ENCODE measurements at regions not wholly inside any gene's neighbourhood (a gene's known extent, or its start where the extent isn't known, plus 50 kb on each side); places are given as distances from the start of the nearest gene placed in this dataset.
"Not testable (repeated sequence)": the region's sequence is repeated elsewhere in the genome, so short reads cannot be mapped to it uniquely, and the experiment has no call there.

DNA sequence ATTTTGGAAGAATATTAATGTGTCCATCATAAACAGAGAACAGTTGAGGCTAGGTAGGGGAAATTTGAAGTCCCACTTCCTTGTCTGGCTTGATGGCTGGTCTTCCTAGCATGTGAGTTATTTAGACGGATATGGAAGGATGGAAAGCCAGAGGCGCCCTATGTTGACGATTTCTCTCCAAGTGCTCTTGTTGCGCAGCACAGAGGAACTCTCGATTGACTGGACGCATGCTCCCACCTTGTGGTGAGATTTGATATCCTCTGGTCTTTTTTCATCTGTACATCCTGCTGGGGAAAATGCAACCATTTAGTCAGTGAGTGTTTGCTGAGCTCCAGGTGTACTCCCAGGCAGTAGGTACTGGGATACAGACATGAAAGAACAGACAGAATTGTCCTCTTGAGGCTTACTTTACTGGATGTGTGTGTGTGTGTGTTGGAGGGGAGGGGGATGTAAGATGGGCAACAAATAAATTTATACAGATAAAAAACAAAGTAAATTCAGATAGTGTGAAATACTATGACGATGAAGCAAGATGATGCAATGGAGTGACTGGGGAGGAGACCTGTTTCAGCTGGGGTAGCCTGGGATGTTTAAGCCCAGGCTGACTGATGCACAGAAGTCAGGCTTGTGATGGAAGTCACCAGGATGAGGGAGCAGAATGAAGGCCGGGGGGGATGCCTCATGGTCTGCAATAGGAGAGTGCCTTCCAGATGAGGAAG, 137.2 kb downstream of the TRIM43 start:
- DNase-seq = peak; percentile 36 to 39

DNA sequence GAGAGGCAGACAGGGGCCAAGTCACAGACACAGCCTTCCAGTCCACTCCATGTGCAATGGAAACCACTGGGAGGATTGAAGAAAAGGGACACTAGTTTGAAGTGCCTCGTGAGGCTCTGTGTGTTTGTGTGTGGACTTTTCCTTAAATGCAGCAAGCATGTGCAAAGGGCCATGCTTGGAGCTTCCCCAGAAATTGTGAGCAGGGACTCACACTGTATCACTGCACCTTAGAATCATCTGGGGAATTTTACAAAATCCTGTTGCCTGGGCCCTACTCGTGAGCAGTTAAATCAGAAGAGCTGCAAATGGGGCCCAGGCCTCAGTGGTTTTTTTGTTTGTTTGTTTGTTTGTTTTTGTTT, 137.8 kb downstream of the TRIM43 start:
- no peak for DNase-seq

DNA sequence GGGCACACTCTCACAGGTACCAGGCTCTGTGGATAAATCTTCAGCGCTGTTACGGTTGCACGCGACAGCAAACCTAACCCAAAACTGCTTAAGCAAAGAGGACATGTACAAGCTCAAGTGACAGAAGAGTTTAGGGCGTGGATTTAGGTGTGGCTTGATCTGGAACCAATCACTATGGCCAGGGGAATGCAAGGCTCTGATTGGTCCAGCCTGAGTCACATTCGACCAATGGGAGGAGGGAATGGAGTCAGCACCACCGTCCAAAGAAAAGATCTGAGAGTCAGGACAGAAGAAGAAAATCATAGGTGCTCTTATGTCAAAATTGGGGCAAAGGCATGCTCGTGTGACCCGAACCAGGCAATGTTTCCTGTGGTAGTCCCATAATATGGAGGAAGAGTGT, 139.0 kb downstream of the TRIM43 start:
- no peak for DNase-seq

DNA sequence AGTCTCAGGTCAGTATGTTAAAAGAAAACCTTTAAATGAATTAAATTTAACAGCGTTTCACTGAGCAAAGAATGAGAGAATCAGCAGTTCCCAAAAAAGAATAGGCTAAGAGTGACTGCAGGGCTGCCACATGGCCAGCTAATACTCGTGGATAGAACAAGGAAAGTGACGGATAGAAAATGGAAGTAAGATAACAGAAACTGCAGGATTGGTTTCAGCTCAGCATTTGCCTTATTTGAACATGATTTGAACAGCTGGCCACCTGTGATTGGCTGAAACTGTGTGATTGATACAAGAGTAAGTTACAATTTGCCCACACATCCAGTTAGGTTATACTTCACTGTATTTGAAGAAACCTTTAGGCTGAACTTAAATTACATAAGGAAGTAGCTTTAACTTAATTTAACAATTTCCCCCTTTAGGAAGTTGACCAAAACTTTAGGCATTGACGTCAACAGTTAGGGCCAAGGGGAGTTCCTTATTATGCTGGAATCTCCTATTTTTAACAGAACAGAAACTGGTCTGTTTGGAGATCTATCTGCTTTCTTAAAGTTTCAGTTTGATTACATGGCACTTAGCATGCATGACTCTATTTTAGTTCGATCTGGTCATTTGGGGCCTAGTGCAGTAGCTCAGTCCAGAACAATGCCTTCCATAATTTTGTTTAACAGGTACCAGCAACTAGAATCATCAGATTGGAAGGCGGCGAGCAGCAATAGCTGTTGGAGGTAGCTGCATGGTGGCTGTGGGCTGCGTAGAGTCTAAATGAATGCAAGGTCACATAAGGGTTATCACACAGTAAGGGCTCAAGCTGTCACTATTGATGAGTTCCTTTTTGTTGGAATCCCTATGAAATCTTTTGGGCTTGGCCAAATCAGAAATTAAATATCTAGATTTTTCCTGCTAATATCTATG, 143.4 kb downstream of the TRIM43 start:
- no peak for DNase-seq

DNA sequence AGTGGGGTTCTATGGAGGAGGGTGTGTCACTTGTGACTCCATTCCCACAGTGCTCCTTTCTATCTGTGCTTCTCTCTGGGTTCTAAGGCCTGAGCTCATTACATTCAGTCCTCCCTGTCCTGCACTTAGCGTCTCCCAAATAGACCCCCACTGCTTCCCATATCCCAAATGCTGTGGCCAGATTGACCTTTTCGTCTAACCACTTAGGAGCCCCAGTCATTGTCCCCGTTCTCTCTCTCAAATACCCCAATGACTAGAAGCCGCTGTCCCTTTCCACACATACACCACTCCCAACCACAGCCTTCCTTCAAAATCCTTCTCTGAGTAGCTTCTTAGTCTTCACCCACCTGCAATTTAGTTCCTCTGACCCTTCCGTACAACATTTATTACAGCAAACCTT, 146.5 kb downstream of the TRIM43 start:
- DNase-seq = no peak

DNA sequence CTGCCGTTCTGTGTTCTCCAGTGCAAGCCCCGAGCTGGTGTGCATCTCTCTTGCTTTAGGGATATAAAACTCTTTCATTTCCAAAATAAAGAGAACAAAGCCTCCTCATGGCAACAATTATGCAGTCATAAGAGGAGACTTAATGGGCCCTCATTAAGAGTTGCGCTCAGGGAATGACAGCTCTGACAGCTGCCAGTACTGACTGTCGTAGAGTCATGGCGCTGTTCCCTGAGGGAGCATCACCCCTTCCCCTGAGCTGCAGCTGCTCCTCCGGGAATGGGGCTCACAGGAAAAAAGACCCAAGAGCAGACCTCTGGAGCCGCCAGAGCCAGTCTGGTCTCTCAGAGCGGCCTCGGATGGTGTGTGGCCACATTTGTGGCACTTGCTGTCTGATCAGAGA, 160.3 kb downstream of the TRIM43 start:
- not testable (repeated sequence) for DNase-seq

DNA sequence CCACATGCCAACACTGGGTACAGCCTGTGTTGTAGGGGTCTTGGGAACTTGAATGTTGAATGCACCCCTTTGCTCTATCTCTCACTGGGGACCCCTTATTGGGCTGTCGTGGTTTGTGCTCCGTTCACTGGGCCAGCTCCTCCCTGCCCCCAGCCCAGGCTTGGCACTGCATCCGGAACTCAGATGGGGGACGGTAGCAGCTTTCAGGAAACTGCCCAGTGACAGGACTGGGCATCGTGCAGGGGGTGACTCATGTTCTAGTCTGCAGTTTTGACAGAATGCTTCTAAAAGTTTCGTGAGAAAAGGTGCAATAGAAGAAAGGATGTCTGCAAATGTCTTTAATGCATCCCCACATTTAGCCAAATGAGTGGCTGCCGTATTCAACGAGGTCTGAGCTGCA, 162.0 kb downstream of the TRIM43 start:
- not testable (repeated sequence) for DNase-seq

DNA sequence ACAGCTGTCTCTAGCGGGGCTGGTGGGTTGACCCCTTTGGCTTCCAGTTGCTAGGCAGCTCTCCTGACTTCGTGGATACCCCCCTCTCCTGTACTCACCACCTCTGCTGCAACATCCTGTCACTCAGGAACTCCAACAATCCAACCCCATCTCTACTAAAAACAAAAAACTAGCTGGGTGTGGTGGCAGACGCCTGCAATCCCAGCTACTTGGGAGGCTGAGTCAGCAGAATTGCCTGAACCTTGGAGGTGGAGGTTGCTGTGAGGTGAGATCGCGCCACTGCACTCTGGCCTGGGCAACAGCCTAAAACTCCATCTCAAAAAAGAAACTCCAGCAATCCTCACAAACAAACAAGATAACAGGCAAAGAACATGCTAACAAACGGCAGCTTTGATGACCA, 162.4 kb downstream of the TRIM43 start:
- DNase-seq = not testable (repeated sequence)

DNA sequence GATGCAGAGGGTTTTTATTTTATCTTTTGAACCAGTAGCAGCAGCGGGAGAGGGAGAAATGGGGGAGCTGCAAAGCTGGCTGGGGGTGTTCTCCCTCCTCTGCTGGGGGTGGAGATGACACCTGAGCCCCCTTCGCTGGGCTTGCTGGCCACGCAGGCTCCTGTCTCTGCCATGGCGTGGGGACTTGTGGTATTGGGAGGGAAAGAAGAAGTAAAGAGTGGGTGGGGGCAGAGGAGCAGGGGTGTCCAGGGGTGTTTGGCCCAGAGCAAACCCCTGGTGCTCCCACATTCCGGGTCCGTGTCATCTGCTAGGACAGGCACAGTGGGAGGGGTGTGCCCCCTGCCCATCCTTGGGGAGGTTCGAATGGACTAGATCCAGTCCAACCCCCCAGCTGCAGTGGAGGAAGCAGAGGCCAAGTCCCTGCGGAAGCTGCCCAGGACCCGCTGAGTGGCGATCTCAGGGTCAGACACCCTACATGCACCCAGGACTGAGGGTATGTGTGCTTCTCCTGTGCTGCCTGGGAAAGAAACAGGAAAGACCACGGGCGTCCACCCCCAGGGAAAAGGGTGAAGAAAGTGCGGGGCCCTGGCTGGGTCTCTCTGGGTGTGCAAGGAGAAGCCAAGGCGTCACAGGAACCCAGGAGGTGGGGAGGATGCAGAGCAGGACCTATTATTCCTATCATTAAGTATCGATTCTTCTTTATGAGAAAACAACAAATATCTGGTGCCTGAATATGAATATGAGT, 163.2 kb downstream of the TRIM43 start:
- DNase-seq = not testable (repeated sequence)

DNA sequence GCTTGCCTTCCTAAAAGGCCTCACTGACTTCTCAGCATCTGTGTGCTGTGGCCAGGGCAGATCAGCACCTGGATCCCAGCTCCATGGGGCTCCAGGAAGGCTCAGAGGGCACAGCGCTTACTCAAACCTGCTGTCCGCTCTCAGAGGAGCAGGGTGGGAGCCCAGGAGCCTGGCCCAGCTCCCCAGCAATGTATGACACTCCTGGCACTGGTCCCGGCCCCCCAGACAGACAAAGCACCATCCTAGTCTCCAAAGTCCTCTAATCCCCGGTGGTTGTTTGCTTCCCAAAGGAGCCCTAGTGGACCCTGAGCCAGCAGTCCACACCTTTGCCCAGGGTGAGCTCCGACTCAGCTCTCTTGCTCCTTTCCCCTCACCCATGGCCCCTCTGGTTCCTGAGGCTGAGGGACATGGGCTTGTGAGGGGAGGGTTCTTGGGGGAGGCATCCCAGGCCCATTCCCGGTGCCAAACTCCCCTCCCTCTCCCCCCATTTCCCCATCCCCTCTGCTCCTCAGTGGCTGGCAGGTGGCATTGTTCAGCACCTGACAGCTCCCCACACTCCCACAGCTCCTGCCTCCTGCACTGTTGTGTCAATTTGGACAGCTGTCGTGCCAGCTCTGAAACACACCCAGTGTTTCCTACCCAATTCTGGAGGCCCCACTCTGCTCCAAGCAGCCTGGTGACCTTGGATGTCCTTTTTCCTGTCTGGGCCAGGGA, 164.3 kb downstream of the TRIM43 start:
- not testable (repeated sequence) for DNase-seq

DNA sequence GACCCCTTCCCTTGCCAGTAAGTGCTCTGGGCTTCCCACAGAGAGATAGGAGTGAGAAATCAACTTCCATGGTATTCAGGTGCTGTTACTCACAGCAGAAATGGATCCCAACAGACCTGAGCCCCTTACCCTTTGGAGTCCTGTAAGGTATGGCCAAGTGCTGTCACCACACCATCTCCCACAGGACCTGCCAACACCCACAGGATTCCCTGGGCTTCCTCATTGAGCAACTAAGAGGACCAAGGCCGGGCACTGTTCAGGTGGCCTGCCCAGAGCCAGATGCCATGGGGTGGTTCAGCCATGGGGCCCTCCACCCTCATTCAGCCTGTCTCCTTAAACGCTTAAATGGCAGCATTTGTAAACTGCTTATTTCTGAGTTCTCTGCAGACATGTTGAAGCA, 166.2 kb downstream of the TRIM43 start:
- no peak for DNase-seq

DNA sequence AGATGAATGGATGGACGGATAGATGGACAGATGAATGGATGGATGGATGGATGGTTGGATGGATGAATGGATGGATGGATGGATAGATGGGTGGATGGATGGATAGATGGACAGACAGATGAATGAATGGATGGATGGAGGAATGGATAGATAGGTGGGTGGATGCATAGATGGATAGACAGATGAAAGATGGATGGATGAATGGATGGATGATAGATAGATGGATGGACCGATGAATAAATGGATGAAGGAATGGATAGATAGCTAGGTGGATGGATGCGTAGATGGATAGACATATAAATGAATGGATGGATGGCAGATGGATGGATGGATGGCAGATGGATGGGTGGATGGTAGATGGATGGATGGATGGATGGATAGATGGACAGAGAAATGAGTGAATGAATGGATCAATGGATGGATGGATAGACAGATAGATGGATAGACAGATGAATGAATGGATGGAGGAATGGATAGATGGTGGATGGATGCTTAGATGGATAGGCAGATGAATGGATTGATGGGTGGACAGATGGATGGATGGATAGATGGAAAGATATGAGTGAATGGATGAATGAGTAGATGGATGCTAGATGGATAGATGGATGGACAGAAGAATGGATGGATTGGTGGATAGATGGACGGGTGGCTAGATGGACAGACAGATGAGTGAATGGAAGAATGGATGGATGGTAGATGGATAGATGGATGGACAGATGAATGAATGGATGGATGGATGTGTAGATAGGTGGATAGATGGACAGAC, 167.9 kb downstream of the TRIM43 start:
- no peak for DNase-seq

DNA sequence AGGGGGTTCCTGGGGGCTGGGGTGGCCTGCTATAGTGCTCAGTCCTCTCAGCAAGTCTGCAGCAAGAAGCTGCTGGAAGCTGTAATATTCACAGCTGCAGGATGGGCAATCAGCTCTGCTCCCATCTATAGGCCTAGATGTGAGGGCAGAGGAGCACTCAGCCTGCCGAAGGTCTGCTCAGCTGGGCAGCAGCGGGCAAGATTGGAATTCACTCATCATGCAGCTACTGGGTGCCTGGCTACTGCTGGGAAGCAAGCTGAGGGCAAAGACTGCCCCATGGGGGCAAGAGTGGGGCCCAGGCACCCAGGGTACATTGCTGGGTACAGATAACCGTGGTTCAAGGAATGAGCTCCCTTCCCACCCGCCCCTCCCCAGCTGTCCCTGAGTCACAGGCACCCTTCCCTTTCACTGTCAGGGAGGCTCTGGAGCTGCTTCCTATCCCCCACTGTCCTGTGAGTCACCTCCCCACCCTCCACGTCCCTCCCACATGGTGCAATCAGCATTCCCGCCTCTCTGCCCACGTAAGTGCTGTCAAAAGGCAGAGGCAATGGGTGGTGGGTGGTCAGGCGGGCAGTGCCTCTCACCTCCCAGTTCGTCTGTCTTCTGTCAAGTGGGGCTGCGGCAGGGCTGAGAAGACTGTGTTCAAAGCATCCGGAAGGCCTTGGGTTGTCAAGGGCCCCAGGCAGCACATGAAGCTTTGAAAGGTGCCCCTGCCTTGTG, 169.2 kb downstream of the TRIM43 start:
- no peak for DNase-seq

DNA sequence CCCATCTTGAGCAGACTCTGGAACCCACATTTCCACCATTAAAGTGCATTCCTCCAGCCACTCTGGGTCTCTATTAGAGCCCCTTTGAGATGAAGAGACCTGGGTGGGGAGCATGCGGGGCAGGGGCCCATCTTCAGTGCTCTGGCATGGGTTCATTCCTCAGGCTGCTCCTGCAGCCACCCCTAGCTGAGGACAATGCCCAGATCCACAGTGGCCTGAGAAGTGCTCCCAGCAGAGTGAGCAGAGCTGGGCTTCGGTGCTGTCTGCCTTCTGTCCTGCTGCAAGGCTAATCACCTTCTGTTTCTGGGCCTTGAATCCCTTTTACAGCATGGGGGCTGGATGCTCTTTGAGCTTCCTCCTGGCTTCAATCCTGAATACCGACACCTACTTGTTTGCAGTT, 169.8 kb downstream of the TRIM43 start:
- no peak for DNase-seq

DNA sequence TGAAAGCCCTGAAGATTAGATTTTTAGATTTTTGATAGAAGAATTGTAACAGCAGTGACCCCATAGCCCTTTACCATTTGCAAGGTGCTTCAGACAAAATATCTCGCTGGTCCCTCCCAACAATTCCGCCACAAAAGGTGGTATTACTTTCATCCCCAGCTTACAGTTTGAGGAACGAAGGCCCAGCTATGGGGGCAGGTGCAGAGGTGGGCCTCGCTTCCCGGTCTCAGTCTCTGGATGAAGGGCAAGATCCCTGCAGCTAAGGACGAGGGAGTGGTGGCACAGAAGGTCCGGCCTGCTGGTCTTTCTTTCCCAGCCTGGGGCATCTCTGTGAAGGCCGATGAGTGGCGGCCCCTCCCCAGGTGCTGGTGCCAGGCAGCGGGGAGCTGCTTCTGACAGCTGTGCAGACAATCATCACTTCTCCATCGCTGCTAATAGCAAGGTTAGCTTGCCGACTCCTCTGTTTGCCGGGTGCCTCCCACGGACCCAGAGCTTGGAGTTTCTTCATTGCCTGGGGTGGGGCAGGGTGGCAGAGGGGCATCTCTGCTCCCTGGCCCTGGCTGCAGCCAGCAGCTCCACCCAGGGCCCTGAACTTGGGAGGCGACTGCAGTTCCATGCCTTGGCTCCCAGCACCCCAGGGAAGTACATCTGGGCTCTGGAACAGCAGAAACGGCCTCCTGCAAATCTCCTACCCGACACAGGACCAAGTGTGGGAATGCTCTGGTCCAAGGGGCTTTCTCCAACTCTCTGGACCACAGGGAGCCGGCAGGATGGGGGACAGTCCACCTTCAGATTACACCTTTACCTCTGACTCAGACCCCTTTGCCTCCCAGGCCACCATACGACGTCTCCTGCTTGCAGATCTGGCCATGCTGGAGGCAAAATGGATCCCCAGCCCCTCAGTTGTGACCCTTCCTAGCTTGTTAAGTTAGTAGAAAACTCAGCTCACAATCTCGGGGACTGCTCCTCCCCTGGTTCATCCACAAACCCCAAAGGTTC, 170.5 kb downstream of the TRIM43 start:
- not testable (repeated sequence) for DNase-seq

DNA sequence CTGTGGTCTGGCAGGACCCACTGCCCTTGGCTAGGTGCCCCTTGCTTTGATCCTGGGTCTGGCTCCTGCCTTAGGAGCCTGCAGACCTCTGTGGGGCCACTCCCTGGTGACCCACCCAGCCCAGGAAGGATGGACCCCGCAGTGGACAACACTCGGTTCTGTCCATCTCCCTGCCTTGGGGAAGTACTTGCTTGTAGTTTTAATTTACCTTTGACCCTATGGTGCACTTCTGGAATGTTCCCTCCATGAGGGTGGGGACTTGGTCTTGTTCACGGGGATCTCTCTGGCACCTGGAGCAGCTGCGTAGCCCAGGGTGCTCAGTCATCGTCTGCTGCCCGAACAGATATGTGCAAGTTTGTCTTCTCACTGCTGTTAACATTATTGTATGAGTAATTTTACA, 171.3 kb downstream of the TRIM43 start:
- not testable (repeated sequence) for DNase-seq

DNA sequence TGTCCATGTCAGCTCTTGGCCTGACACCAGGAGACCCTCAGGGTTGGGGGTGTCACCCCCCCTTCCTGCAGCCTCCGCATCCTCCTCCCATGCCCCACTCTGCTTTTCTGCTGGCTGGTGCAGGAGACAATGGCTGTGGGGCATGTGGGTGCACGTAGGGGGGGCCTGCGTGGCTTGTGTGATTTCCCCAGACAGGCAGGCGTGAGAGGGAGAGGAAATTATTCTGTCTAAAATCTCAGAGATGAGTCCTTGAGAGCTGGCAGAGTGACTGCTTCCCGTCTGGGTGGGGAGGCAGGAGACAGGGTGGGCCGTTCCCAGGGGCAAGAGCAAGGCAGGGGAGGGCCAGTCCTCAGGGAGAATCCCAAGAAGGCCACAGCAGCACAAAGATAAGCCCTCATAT, 173.2 kb downstream of the TRIM43 start:
- DNase-seq = not testable (repeated sequence)

DNA sequence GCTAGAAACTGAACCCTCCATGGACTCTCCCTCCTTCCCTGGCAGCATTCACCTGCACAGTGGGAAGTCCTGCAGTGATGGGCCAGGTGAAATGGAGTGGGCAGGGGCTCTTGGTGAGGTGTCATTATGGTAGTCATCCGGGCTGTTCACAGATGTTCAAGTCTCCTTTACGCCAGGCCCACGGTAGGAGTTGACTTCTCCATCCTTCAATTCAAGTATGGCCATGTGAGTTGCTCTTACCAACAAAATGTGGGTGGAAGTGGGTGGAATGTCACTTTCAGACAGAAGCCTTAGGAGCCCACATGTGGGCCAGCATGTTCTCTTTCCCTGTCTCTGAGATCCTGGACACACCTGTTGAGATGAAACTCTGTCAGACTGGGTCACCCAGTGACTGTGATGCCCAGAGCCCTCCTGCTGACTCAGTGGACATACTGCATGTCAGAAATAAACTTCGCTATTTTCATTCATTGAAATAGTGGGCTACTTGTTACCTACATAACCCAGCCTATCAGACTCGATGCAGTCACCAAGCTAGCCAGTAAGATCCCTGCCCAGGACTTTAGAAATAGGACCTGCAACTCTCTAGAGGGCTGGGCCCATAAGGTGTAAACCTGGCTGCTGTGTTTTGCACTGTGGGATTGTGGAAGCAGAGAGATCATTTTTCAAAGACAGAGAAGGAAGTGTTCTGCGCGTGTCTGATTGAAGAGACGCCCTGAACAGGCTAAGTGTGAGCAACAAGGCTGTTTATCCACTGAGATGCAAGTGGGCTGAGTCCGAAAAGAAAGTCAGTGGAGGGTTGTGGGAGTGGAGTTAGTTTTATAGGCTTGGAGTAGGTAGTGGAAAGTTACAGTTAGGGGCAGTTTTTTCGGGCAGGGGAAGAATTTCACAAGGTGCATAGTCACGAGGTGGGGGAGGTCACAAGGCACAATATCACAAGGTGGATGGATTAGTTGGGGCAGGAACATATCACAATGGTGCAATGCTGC, 174.4 kb downstream of the TRIM43 start:
- DNase-seq = not testable (repeated sequence)

DNA sequence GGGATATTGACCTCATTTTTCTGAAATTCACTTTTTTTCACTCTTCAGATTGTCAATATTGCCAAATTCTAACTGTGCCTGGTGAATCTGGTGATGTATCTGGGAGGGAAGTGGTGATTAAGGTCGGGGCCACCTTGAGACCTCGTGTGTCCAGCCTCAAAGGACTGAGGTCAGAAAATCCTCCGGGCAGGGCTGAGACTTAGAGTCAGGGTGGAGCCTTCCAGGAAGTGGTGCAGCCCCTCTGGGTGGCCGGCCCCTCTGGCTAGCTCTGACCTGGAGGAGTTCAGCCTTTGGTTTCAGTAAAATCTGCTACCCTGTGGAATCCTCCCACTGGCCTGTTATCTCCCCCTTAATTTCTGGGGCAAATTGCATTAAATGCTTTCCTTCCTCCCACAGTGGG, 175.7 kb downstream of the TRIM43 start:
- DNase-seq = not testable (repeated sequence)
